Amniotic epithelial cell (primary cell): ENCODE measurements at regions not wholly inside any gene's neighbourhood (a gene's known extent, or its start where the extent isn't known, plus 50 kb on each side); places are given as distances from the start of the nearest gene placed in this dataset.

Source experiments
- DNase-seq: peaks from one replicate; pipeline ENCODE4 v3.0.0-alpha.2; 2010; ENCODE audit warnings: low read depth

DNA sequence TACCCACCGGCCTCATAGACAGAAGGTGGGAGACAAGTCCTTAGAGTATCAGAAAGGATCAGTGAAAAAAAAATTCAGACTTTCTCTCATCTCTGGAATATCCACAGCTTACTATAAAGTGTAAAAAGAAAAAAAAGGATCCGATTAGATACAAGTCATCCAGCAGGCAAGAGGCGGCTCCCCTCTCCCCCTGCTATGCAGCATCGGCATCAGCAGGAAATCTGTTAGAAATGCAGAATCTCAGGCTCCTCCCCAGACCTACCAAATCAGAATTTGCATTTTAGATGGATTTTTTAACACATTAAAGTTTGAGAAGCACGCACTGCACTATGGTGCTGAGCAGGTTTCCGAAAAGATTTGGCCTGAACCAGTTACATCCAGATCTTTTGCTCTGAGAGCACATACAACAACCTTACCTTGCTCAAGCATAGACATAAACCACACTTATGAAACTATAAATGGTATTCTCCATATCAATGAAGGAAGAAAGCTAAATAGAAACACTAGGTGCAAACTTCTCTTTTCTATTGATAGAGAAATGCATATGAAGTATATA lies 117.0 kb upstream of the POU3F2 start:
- DNase-seq, result no peak

- no peak for DNase-seq
Observed at GRCh38 chr6:98717988-98718387, 116.4 kb upstream of the POU3F2 start.

DNA sequence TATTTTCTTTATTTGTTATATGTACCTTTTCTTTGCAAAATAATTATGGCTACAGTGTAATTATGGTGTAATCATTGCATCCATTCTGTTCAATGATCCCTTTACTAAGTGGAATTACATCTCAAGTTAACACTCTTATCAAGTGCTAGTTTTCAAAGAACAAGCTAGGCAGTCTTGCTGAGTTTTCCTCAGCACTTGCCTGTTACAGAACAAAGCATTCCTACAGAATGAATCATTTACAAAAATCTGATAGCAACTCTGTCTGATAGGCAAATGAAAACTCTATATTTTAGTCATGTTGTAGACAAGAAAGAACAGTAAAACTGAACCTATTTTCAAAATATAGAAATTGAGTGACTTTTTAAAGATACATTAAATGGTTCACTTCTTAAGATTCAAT lies 109.8 kb upstream of the POU3F2 start:
- DNase-seq, result no peak

DNA sequence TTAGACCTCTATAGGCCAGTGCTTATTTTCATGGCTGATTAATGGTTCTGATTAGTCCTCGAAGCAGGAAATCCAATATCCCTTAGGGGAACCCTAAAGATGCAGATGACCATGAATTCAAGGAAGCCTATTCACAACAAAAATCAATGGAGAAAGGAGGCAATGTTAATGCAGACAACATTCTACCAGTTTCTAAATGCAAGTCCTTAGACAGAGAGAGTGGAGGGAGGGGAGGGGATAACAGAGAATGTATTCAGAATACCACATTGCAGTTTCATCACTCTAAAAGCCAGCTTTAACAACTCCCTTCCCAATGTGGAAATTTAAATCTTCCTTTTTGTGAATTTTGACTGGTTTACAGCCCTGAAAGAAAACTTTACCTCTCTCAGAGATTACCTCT lies 87.1 kb upstream of the POU3F2 start:
- no peak for DNase-seq

- DNase-seq, result no peak
Observed at GRCh38 chr6:98747960-98748359, 86.4 kb upstream of the POU3F2 start.

GRCh38 chr6:98759459-98759858 lies 74.9 kb upstream of the POU3F2 start:
- no peak for DNase-seq

DNA sequence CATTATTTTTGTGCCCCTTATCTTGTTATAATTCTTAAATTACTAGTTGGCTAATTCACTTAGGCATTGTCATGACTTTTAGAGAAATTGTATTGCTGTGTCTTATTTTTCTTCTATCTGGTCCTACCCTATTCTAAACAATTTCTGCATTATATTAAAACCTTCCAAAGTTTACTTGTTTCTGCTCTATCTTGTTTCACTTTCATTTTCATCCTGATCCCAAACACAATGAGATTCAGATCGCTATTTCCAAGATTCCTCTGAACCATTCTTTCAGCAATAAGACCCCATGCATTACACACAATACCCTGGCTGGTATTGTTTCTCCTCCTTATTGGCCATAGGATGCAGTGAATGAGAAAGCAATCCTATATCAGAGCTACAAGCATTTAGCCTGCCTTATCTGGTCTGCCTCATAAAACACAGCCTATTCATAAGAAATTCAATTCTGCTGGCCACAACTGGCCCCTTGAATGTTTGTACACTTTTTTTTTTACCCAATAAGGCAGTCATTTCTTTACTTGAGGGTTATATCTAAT lies 69.9 kb upstream of the POU3F2 start:
- no peak for DNase-seq

DNA sequence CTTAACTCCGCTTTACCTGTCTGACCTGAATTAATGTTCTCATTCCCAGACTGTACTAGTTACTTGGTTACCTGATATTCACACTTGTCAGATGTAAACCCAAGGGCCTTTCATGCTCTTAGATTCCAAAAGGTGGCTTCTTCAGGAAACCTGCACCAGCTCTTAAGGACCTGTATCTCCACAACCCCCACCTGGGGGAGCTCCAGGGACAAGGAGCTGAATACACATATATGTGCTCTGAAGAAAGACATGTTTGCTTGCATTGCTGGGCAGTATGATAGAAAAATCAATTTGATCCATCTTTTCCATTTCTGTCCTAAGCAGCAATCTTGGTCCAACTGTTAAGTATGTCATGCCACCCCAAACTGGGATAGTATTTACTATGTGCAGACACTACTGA lies 64.8 kb upstream of the POU3F2 start:
- DNase-seq, result no peak

GRCh38 chr6:98775205-98775604 lies 59.2 kb upstream of the POU3F2 start:
- no peak for DNase-seq

GRCh38 chr6:98777762-98778161 lies 56.6 kb upstream of the POU3F2 start:
- no peak for DNase-seq

DNA sequence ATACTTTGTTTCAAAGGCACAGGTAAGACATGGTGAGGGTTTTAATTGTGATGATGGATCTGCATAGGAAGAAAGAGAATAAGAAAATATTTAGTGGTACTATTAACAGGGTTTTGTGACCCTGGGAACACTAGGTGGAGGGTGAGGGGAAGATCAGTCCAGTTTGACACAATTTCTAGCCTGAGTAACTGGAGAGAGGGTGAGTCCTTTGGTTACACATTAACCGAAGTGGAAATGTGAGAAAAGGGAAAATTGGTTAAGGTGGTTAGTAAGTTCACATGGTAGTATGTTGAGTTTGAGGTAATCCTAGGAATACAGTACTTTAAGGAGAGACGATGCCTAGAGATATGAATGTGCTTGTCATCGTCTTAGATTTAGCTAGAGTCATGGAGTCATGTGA lies 54.8 kb upstream of the POU3F2 start:
- no peak for DNase-seq

GRCh38 chr6:98782772-98783171 lies 51.6 kb upstream of the POU3F2 start:
- no peak for DNase-seq

- no peak for DNase-seq
Observed at GRCh38 chr6:98783578-98783977, 50.8 kb upstream of the POU3F2 start.
